ENCODE measurements at regions not wholly inside any gene's neighbourhood (a gene's known extent, or its start where the extent isn't known, plus 50 kb on each side); places are given as distances from the start of the nearest gene placed in this dataset.

GRCh38 chrX:104307341-104307740 is 52.6 kb upstream of the ESX1 start:
- no peak overlapping the region for H3K4me3 ChIP-seq (replicated peaks in 1 of 2; ENCODE audit: low read depth in 2 of 2, low read length in 2 of 2)
- no peak for TF ChIP-seq CTCF (IDR thresholded peaks at IDR 0.05; ENCODE audit: low read depth, low read length)
- DNase-seq (ENCODE audit: low read depth in 2 of 2), result no peak

- no peak overlapping the region for H3K4me3 ChIP-seq (replicated peaks in 1 of 2; ENCODE audit: low read depth in 2 of 2, low read length in 2 of 2)
- DNase-seq (ENCODE audit: low read depth in 2 of 2), result no peak
- TF ChIP-seq CTCF (IDR thresholded peaks at IDR 0.05; ENCODE audit: low read depth, low read length), result no peak
Observed at GRCh38 chrX:104306180-104306579, 51.4 kb upstream of the ESX1 start.
